ENCODE measurements at regions not wholly inside any gene's neighbourhood (a gene's known extent, or its start where the extent isn't known, plus 50 kb on each side); places are given as distances from the start of the nearest gene placed in this dataset.

- no peak overlapping the region for H3K4me3 ChIP-seq (ENCODE audit: low read depth, poor library complexity, severe bottlenecking)
- WGBS, 2 donors: 90 to 91% methylated on average over 3 of the region's 3 CpGs
- no peak for DNase-seq (ENCODE audit: low spot score in 2 of 2)
- TF ChIP-seq CTCF (IDR thresholded peaks at IDR 0.05) (no peak), POLR2A (IDR thresholded peaks at IDR 0.05) (no peak)
- intact Hi-C loops (cut with DNase I; ENCODE audit: low total_unique reads): no loop called here
Observed at GRCh38 chrX:22360129-22360528, 87.4 kb downstream of the CBLL2 start.

GRCh38 chrX:22365460-22365859 lies 92.7 kb downstream of the CBLL2 start:
- no peak for DNase-seq (ENCODE audit: low spot score in 2 of 2)
- no peak overlapping the region for H3K4me3 ChIP-seq (ENCODE audit: low read depth, poor library complexity, severe bottlenecking)
- no peak for TF ChIP-seq POLR2A (IDR thresholded peaks at IDR 0.05)
- no peak for TF ChIP-seq CTCF (IDR thresholded peaks at IDR 0.05)
- WGBS, 2 donors: 80 to 84% methylated on average over 3 of the region's 3 CpGs
- intact Hi-C loops (cut with DNase I; ENCODE audit: low total_unique reads): no loop called here

GRCh38 chrX:22366166-22366702 lies 93.5 kb downstream of the CBLL2 start:
- WGBS, 2 donors: 86 to 100% methylated on average over 1 of the region's 1 CpG
- no peak overlapping the region for H3K4me3 ChIP-seq (ENCODE audit: low read depth, poor library complexity, severe bottlenecking)
- intact Hi-C loops (cut with DNase I; ENCODE audit: low total_unique reads): no loop called here
- DNase-seq (ENCODE audit: low spot score in 2 of 2): no peak
- TF ChIP-seq CTCF (IDR thresholded peaks at IDR 0.05): no peak
- TF ChIP-seq POLR2A (IDR thresholded peaks at IDR 0.05): no peak

- DNase-seq (ENCODE audit: low spot score in 2 of 2): no peak
- no peak overlapping the region for H3K4me3 ChIP-seq (ENCODE audit: low read depth, poor library complexity, severe bottlenecking)
- TF ChIP-seq POLR2A (IDR thresholded peaks at IDR 0.05): no peak
- no peak for TF ChIP-seq CTCF (IDR thresholded peaks at IDR 0.05)
- intact Hi-C loops (cut with DNase I; ENCODE audit: low total_unique reads): no loop called here
- 56% methylated on average over 4 of the region's 4 CpGs for WGBS, 2 donors
Observed at GRCh38 chrX:22366906-22367305, 94.2 kb downstream of the CBLL2 start.

GRCh38 chrX:22373094-22373493 lies 100.4 kb downstream of the CBLL2 start:
- intact Hi-C loops (cut with DNase I; ENCODE audit: low total_unique reads): no loop called here
- H3K4me3 ChIP-seq (ENCODE audit: low read depth, poor library complexity, severe bottlenecking): no peak overlapping the region
- DNase-seq (ENCODE audit: low spot score in 2 of 2): no peak
- TF ChIP-seq CTCF (IDR thresholded peaks at IDR 0.05) (no peak), POLR2A (IDR thresholded peaks at IDR 0.05) (no peak)
- WGBS, 2 donors: 67 to 87% methylated on average over 3 of the region's 3 CpGs

- DNase-seq (ENCODE audit: low spot score in 2 of 2): no peak
- 53 to 75% methylated on average over 1 of the region's 1 CpG for WGBS, 2 donors
- TF ChIP-seq CTCF (IDR thresholded peaks at IDR 0.05): no peak
- TF ChIP-seq POLR2A (IDR thresholded peaks at IDR 0.05): no peak
- H3K4me3 ChIP-seq (ENCODE audit: low read depth, poor library complexity, severe bottlenecking): no peak overlapping the region
- intact Hi-C loops (cut with DNase I; ENCODE audit: low total_unique reads): no loop called here
Observed at GRCh38 chrX:22373766-22374165, 101.1 kb downstream of the CBLL2 start.

All from lower leg skin (tissue), 4 donors.